Neuronal stem cell (in vitro differentiated cells): ENCODE measurements at regions not wholly inside any gene's neighbourhood (a gene's known extent, or its start where the extent isn't known, plus 50 kb on each side); places are given as distances from the start of the nearest gene placed in this dataset.

ENCODE experiments used
- DNase-seq: peaks from one replicate; pipeline ENCODE4 v3.0.0-alpha.2; 2013; ENCODE audit warnings: low spot score
- H2AFZ ChIP-seq: one replicate; pipeline ENCODE4 v1.6.1; 2013; ENCODE audit warnings: mild to moderate bottlenecking, low read length, inconsistent platforms
- H2AK5ac ChIP-seq: 2 replicates; pipeline ENCODE4 v1.6.1; 2013; ENCODE audit warnings: low read depth, mild to moderate bottlenecking, inconsistent platforms, low read length, moderate library complexity, mixed read lengths
- H2BK120ac ChIP-seq: 2 replicates; pipeline ENCODE4 v1.6.1; 2013; ENCODE audit warnings: low read depth, mild to moderate bottlenecking, inconsistent platforms, low read length, moderate library complexity, mixed read lengths
- H2BK12ac ChIP-seq: one replicate; pipeline ENCODE4 v1.6.1; 2013; ENCODE audit warnings: low read length, inconsistent platforms
- H2BK15ac ChIP-seq: 2 replicates; pipeline ENCODE4 v1.6.1; 2013; ENCODE audit warnings: mild to moderate bottlenecking, low read length, inconsistent platforms, mixed read lengths
- H2BK5ac ChIP-seq: one replicate; pipeline ENCODE4 v1.6.1; 2013; ENCODE audit warnings: inconsistent platforms, mild to moderate bottlenecking, low read length, moderate library complexity
- H3K14ac ChIP-seq: one replicate; pipeline ENCODE4 v1.6.1; 2013; ENCODE audit warnings: low read length, inconsistent platforms
- H3K18ac ChIP-seq: 2 replicates; pipeline ENCODE4 v1.6.1; 2013; ENCODE audit warnings: low read length, inconsistent platforms
- H3K23ac ChIP-seq: 2 replicates; pipeline ENCODE4 v1.6.1; 2013; ENCODE audit warnings: low read depth, mild to moderate bottlenecking, mixed read lengths, low read length, inconsistent platforms; ENCODE audit not compliant: poor library complexity
- H3K27ac ChIP-seq: replicated peaks from 3 replicates; pipeline ENCODE4 v1.5.1; 2013; ENCODE audit warnings: low read length, inconsistent platforms
- H3K27me3 ChIP-seq, 3 experiments: 2 replicates each; pipeline ENCODE4 v1.6.1; 2013; ENCODE audit warnings: low read length in 3 of 3, mild to moderate bottlenecking in 2 of 3, inconsistent platforms in 1 of 3, low read depth in 1 of 3, mixed read lengths in 1 of 3, moderate library complexity in 1 of 3; ENCODE audit not compliant: control insufficient read depth in 3 of 3, insufficient read depth in 3 of 3
- H3K36me3 ChIP-seq, 2 donors: replicated peaks in 1 of 2; 2 replicates each; pipeline ENCODE4 v1.6.1; 2013; ENCODE audit warnings: low read length in 2 of 2; ENCODE audit not compliant: control insufficient read depth in 2 of 2, insufficient read depth in 2 of 2
- H3K4ac ChIP-seq: 2 replicates; pipeline ENCODE4 v1.6.1; 2013; ENCODE audit warnings: inconsistent platforms, mild to moderate bottlenecking, low read length, moderate library complexity
- H3K4me1 ChIP-seq, 2 donors: 1 replicate in 1 of 2; 2 replicates in 1 of 2; pipeline ENCODE4 v1.6.1; 2013; ENCODE audit warnings: low read length in 2 of 2, low read depth in 1 of 2; ENCODE audit not compliant: control insufficient read depth in 2 of 2, insufficient read depth in 1 of 2
- H3K4me2 ChIP-seq: one replicate; pipeline ENCODE4 v1.6.1; 2013; ENCODE audit warnings: mild to moderate bottlenecking, low read length, inconsistent platforms; ENCODE audit not compliant: insufficient read depth, poor library complexity, severe bottlenecking
- H3K4me3 ChIP-seq, 2 donors: 2 replicates each; pipeline ENCODE4 v1.5.1; 2013; ENCODE audit warnings: low read length in 2 of 2, mild to moderate bottlenecking in 2 of 2, inconsistent platforms in 1 of 2, moderate library complexity in 1 of 2
- H3K79me1 ChIP-seq: one replicate; pipeline ENCODE4 v1.6.1; 2013; ENCODE audit warnings: low read depth, mild to moderate bottlenecking, inconsistent platforms, low read length, moderate library complexity
- H3K9ac ChIP-seq: one replicate; pipeline ENCODE4 v1.6.1; 2013; ENCODE audit warnings: mild to moderate bottlenecking, low read depth, low read length, inconsistent platforms; ENCODE audit not compliant: poor library complexity
- H3K9me3 ChIP-seq, 2 donors: replicated peaks in 1 of 2; 2 replicates each; pipeline versions ENCODE3 to v1.6.1; 2013; ENCODE audit warnings: low read length in 2 of 2, mild to moderate bottlenecking in 2 of 2, inconsistent platforms in 1 of 2, low read depth in 1 of 2, mixed read lengths in 1 of 2, moderate library complexity in 1 of 2; ENCODE audit not compliant: control insufficient read depth in 2 of 2, insufficient read depth in 1 of 2
- H4K8ac ChIP-seq: one replicate; pipeline ENCODE4 v1.6.1; 2013; ENCODE audit warnings: low read depth, mild to moderate bottlenecking, inconsistent platforms, low read length, moderate library complexity
- H4K91ac ChIP-seq: one replicate; pipeline ENCODE4 v1.6.1; 2013; ENCODE audit warnings: low read length, low read depth, mild to moderate bottlenecking, inconsistent platforms; ENCODE audit not compliant: poor library complexity
- WGBS, 2 donors: extraction: QIAGEN DNeasy Blood & Tissue Kit; methylation state at CpG; one replicate each; pipeline ENCODE4 v1.1.7; 2013; ENCODE audit warnings: missing lambda C conversion rate in 2 of 2, mixed read lengths in 1 of 2; ENCODE audit not compliant: insufficient read length in 2 of 2, insufficient replicate concordance in 1 of 2; ENCODE audit errors: extremely low coverage in 2 of 2; 5-methylcytosine and 5-hydroxymethylcytosine counted together

DNA sequence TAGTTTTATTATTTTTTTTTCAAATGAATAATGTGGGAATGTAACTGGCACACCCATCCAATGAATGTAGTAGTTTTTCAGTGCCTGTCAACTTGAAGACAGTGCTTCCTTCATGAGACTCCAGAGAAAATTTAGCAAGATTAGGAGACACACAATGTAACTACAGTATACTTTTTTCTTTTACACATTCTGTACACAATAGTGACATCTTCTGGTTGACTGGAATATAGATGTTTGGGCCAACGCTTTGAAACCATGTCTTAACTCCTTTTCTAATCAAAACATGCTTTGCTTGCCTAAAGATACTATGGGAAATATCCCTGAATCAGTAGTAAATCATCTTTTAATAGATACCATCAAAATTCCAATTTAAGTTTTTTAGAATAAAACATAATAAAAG lies 229.5 kb upstream of the ZC3H15 start:
- no peak overlapping the region for H2AK5ac ChIP-seq
- H3K9me3 ChIP-seq, result no peaks in the 10 kb centered on the region
- H3K36me3 ChIP-seq, result no peaks in the 10 kb centered on the region
- no peaks in the 10 kb centered on the region for H3K27me3 ChIP-seq
- no peak overlapping the region for H2AFZ ChIP-seq
- no peak overlapping the region for H3K18ac ChIP-seq
- H2BK120ac ChIP-seq, result no peak overlapping the region
- H3K14ac ChIP-seq, result no peak overlapping the region
- no CpG with 5 or more reads among the region's 1 CpG for WGBS, 2 donors
- peak; percentile 17 for DNase-seq
- no peak overlapping the region for H3K4me2 ChIP-seq
- H4K91ac ChIP-seq, result no peak overlapping the region
- H2BK5ac ChIP-seq, result no peak overlapping the region
- no peaks in the 10 kb centered on the region for H3K79me1 ChIP-seq
- no peak overlapping the region for H3K9ac ChIP-seq
- no peak overlapping the region for H3K4me3 ChIP-seq
- no peak overlapping the region for H3K4ac ChIP-seq
- H3K23ac ChIP-seq, result no peak overlapping the region
- H2BK15ac ChIP-seq, result no peak overlapping the region
- H3K27ac ChIP-seq, result no peak overlapping the region
- H4K8ac ChIP-seq, result no peak overlapping the region
- H3K4me1 ChIP-seq, result no peaks in the 10 kb centered on the region
- no peak overlapping the region for H2BK12ac ChIP-seq

DNA sequence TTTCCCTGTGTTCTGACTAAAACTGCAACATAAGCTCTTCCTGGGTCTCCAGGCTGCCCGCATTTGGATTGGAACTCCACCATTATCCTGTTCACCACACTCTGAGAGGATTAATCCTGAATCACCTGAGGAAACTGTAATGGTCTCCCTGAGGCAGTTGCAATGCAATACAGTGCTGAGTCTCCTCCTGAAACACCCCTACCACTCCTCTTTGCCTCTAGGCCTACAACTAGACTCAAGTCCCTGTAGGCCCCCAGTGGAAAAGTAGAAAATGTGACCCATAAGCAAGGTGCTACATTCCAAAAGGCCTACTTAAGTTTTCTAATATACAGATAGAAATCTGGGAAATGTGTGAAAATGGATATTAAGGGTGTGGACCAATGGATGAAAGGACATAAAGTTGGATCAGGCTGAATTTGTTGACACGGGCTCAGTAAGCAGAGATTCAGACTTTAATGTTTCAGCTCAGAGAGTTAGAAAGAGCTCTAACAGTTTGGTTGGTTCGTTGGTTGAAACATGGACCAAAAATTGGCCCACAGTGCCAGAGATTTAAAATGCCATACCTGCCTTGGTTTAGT lies 222.3 kb upstream of the ZC3H15 start:
- Histone ChIP-seq H2BK12ac (no peak overlapping the region), H3K23ac (no peak overlapping the region), H4K91ac (no peak overlapping the region), H3K9me3 (peaks cover 0 to 2% of the 10 kb centered on the region in 2 donors), H3K14ac (no peak overlapping the region), H3K27me3 (no peaks in the 10 kb centered on the region), H3K4me3 (no peak overlapping the region), H3K36me3 (no peaks in the 10 kb centered on the region), H3K4ac (no peak overlapping the region), H2BK15ac (no peak overlapping the region), H2BK5ac (no peak overlapping the region), H3K79me1 (no peaks in the 10 kb centered on the region), H3K9ac (no peak overlapping the region), H3K18ac (no peak overlapping the region), H2AFZ (no peak overlapping the region), H3K4me1 (no peaks in the 10 kb centered on the region), H4K8ac (no peak overlapping the region), H3K4me2 (no peak overlapping the region), H2AK5ac (no peak overlapping the region), H3K27ac (no peak overlapping the region), H2BK120ac (no peak overlapping the region)
- DNase-seq, result no peak
- no CpG with 5 or more reads among the region's 3 CpGs for WGBS, 2 donors

GRCh38 chr2:186269536-186269935 lies 216.5 kb upstream of the ZC3H15 start:
- Histone ChIP-seq H4K8ac (no peak overlapping the region), H3K36me3 (no peaks in the 10 kb centered on the region), H3K14ac (no peak overlapping the region), H3K79me1 (peaks cover 2% of the 10 kb centered on the region), H4K91ac (no peak overlapping the region), H3K4me1 (no peaks in the 10 kb centered on the region), H2BK5ac (no peak overlapping the region), H3K9ac (no peak overlapping the region), H2BK15ac (no peak overlapping the region), H2AFZ (no peak overlapping the region), H3K4me2 (no peak overlapping the region), H3K9me3 (peaks cover 0 to 6% of the 10 kb centered on the region in 2 donors), H3K4me3 (no peak overlapping the region), H3K23ac (no peak overlapping the region), H3K18ac (no peak overlapping the region), H3K27ac (no peak overlapping the region), H2AK5ac (no peak overlapping the region), H3K27me3 (no peaks in the 10 kb centered on the region), H3K4ac (no peak overlapping the region), H2BK120ac (no peak overlapping the region), H2BK12ac (no peak overlapping the region)
- no peak for DNase-seq
- no CpG with 5 or more reads among the region's 2 CpGs for WGBS, 2 donors

DNA sequence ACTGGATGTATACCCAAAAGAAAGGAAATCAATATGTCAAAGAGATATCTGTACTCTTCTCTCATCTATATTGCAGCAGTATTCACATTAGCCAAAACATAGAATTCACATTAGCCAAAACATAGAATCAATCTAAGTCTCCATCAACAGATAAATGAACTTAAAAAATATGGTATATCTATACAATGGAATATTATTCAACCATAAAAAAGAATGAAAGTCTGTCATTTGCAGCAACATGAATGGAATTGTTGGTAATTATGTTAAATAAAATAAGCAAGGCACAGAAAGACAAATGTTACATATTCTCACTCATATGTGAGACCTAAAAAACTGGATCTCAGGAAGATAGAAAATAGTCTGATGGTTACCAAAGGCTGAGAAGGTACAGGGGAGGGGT lies 212.1 kb upstream of the ZC3H15 start:
- H2BK12ac ChIP-seq, result no peak overlapping the region
- no peak overlapping the region for H4K8ac ChIP-seq
- H3K27ac ChIP-seq, result no peak overlapping the region
- H2AFZ ChIP-seq, result no peak overlapping the region
- no peak overlapping the region for H3K4ac ChIP-seq
- no peaks in the 10 kb centered on the region for H3K4me1 ChIP-seq
- no peak overlapping the region for H3K4me3 ChIP-seq
- no peak overlapping the region for H4K91ac ChIP-seq
- H3K14ac ChIP-seq, result no peak overlapping the region
- H3K4me2 ChIP-seq, result no peak overlapping the region
- H3K79me1 ChIP-seq, result peaks cover 2% of the 10 kb centered on the region
- H2BK15ac ChIP-seq, result no peak overlapping the region
- H3K23ac ChIP-seq, result no peak overlapping the region
- H2BK120ac ChIP-seq, result no peak overlapping the region
- peaks cover 0 to 6% of the 10 kb centered on the region in 2 donors for H3K9me3 ChIP-seq
- H3K18ac ChIP-seq, result no peak overlapping the region
- no peak overlapping the region for H3K9ac ChIP-seq
- no peaks in the 10 kb centered on the region for H3K27me3 ChIP-seq
- no peak overlapping the region for H2BK5ac ChIP-seq
- no peaks in the 10 kb centered on the region for H3K36me3 ChIP-seq
- no peak overlapping the region for H2AK5ac ChIP-seq
- no peak for DNase-seq
